Pulmonary artery endothelial cell (primary cell): ENCODE measurements at regions not wholly inside any gene's neighbourhood (a gene's known extent, or its start where the extent isn't known, plus 50 kb on each side); places are given as distances from the start of the nearest gene placed in this dataset.
"Not testable (repeated sequence)": the region's sequence is repeated elsewhere in the genome, so short reads cannot be mapped to it uniquely, and the experiment has no call there.

Source experiments
- DNase-seq: peaks from one replicate; pipeline ENCODE4 v3.0.0-alpha.2; 2011; ENCODE audit warnings: low read depth, low spot score

GRCh38 chr14:87816416-87816815 lies 176.6 kb downstream of the GALC start:
- DNase-seq, result no peak

GRCh38 chr14:87815121-87815520 lies 177.9 kb downstream of the GALC start:
- DNase-seq, result no peak

DNA sequence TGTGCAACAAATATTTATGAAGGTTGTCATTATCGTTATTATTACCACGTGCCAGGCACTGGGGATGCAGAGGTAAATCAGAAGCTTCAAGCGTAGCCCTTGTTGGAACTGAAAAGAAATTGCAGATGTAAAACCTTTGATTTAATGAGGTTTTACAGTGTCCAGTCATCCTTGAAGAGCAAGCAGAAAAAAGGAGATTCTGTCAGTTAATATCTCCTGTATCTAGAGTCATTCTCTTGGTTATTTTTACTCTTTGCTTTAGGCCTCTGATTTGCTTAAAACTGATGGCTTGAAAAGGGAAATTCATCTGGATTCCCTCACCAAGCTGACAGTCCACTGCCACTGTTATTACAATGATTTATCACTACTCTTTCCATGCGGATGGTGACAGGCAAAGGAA lies 179.3 kb downstream of the GALC start:
- DNase-seq, result no peak

GRCh38 chr14:87813211-87813610 lies 179.8 kb downstream of the GALC start:
- no peak for DNase-seq

- no peak for DNase-seq
Measured at GRCh38 chr14:87811246-87811645, 181.7 kb downstream of the GALC start.

- DNase-seq, result no peak
Measured at GRCh38 chr14:87810711-87811110, 182.3 kb downstream of the GALC start.

DNA sequence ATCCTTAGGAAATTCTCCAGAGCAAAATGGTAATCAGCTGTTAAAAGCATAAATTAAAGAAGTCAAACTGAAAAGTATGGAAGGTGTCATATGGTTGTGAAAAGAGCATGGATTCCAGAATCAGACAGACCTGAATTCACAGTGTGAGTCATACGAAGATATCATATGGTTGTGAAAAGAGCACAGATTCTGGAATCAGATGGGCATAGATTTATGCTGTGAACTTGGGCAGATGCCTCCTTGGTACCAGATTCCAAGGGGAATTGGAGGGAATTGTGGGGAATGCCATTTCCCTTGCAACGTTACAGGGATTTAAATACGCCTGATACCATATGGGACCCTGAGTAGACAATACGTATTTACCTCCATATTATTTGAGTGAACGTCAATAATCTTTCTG lies 183.7 kb downstream of the GALC start:
- no peak for DNase-seq

GRCh38 chr14:87805315-87805723 lies 187.7 kb downstream of the GALC start:
- no peak for DNase-seq

DNA sequence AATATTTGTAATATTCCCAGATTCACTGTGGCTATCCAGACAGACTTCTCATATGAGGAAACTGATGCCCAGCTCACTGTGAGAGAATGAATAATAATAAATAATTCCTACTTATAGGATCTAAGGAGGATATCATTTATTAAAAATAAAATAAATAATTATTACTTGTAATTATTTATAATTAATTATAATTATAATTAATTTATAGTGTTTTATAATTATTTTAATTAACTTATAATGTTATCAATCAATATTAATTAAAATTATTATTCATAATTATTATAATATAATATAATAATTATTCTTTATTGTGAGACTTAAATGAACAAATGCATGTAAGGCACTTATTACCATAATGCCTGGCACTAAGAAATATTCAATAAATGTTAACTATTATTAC lies 192.8 kb downstream of the GALC start:
- no peak for DNase-seq

- no peak for DNase-seq
Measured at GRCh38 chr14:87799400-87799799, 193.6 kb downstream of the GALC start.

DNA sequence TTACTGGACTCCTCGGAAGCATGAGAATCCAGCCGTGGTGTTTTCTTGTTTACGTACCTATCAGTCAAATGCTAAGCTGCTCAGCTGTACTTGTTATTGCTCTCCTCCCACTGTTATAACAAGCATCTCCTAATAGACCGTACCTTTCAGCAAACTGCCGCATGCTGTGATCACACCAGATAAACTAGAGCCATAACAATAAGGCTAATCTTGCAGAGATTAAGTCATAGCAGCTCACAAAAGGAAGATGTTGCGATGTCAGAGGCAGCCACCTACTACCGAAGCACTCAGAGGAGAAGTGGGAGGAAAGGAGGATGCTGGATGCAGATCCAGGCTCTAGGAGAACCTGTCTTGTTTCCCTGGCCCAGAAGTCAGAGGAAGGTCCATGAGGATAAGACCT lies 196.0 kb downstream of the GALC start:
- no peak for DNase-seq

DNA sequence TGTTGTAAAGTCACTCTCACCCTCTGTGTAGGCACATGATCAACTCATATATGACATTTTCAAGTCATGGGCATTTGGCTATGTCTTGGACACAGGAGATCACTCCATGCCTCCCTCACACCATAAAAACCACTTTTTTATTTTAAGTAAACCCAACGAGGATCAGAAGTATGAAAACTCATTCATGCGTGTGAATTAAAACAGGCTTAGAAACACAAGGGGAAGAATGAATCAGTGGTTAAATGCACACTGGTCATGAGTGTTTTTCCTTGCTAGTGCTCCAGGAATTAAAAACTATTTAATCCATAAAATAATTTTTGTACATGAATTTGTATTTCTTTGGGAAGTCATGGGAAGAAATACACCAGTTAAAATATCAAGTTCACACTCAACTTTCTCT lies 198.4 kb downstream of the GALC start:
- DNase-seq, result no peak

- DNase-seq, result no peak
Measured at GRCh38 chr14:87785897-87786296, 207.1 kb downstream of the GALC start.

DNA sequence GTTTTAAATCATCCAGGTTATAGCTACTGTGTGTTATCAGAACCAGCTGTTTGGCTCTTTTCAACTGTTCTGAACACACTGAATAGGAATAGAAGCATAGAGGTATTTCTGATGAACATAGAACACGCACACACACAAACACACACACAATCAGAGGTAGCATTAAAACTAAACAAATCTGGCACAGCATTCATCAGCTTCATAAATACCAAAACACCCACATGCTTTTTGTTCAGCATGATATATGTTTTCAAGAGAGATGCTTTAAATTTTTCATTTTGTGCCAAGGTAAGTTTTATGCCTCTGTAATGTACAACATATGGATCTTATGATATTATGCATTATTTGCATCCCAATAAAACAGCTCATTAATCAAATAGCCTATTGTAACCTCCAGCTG lies 208.6 kb downstream of the GALC start:
- no peak for DNase-seq

- DNase-seq, result no peak
Measured at GRCh38 chr14:87783071-87783470, 209.9 kb downstream of the GALC start.

- no peak for DNase-seq
Measured at GRCh38 chr14:87772854-87773253, 220.1 kb downstream of the GALC start.

DNA sequence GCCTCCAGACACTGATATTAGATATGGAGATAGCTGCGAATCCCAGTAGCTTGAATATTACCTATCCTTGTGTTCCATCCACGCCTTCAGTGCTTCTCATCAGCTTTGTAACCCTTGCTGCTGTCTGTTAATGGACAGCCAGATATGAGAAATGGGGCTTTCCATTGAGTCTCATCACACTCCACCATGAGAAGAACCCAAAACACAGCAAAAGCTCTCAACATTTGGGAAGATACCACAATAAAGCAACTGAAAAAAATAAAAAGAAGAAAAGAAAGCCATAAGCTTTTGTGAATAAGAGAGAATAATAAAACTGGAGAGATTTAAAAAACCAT lies 225.4 kb downstream of the GALC start:
- no peak for DNase-seq

DNA sequence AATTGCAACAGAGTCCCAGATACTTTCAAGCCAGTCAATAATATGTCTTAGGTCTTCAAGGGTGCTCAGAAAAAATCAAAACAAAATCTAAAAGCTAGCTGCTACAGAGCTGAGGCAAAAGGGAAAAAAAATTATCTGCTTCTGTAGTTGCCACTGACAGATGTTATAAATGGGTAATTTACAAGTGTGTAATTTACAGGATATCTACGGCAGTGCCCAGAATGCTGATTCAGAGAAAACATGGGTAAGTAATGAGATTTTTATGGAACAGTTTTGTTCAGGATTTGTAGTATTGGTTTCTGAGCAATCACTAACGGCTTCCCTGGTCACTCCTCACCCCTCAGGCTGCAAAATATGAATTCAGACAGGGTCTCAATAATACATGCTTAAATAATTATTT lies 234.1 kb downstream of the GALC start:
- DNase-seq, result no peak

DNA sequence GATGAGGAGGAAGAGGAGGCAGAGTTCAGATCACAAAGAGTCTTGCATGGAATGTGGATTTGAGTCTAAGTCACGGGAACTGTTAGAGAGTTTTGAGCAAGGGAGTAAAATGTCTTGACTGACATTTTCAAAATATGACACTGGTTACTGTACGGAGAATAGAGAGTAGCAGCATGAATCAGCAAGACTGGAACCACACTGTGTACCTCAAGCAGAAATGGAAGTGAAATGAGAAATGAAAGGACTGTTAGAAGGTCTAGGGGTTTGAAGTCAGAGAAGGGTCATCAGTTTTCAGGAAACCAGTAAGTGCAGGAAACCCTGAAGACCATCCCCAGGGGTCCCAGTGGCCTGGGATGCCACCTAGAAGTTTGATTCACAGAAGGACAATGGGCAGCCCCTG lies 236.3 kb downstream of the GALC start:
- DNase-seq, result no peak

- DNase-seq, result no peak
Measured at GRCh38 chr14:87754520-87755223, 238.3 kb downstream of the GALC start.

- DNase-seq, result no peak
Measured at GRCh38 chr14:87748558-87748957, 244.4 kb downstream of the GALC start.

GRCh38 chr14:87745507-87746118 lies 247.4 kb downstream of the GALC start:
- DNase-seq, result no peak

- not testable (repeated sequence) for DNase-seq
Measured at GRCh38 chr14:87734577-87735360, 258.2 kb downstream of the GALC start.
